GM18858 (cell line): ENCODE measurements at regions not wholly inside any gene's neighbourhood (a gene's known extent, or its start where the extent isn't known, plus 50 kb on each side); places are given as distances from the start of the nearest gene placed in this dataset.
"Not testable (repeated sequence)": the region's sequence is repeated elsewhere in the genome, so short reads cannot be mapped to it uniquely, and the experiment has no call there.

Source experiments
- ATAC-seq: cut with Tn5 transposase; IDR thresholded peaks from one replicate; pipeline ENCODE4 v1.9.1; 2021; ENCODE audit not compliant: unreplicated experiment

GRCh38 chr6:81875782-81876293 is 123.4 kb upstream of the TENT5A start:
- ATAC-seq: no peak

GRCh38 chr6:81869749-81870508 is 117.4 kb upstream of the TENT5A start:
- not testable (repeated sequence) for ATAC-seq

- ATAC-seq: no peak
Observed at GRCh38 chr6:81865712-81866111, 113.2 kb upstream of the TENT5A start.

- no peak for ATAC-seq
Observed at GRCh38 chr6:81864124-81864523, 111.6 kb upstream of the TENT5A start.

- no peak for ATAC-seq
Observed at GRCh38 chr6:81863123-81863522, 110.6 kb upstream of the TENT5A start.

GRCh38 chr6:81861281-81861680 is 108.8 kb upstream of the TENT5A start:
- no peak for ATAC-seq

- ATAC-seq: no peak
Observed at GRCh38 chr6:81859884-81860283, 107.4 kb upstream of the TENT5A start.

- no peak for ATAC-seq
Observed at GRCh38 chr6:81857812-81858211, 105.3 kb upstream of the TENT5A start.

GRCh38 chr6:81856872-81857271 is 104.4 kb upstream of the TENT5A start:
- no peak for ATAC-seq

- no peak for ATAC-seq
Observed at GRCh38 chr6:81854474-81854873, 102.0 kb upstream of the TENT5A start.

GRCh38 chr6:81853975-81854374 is 101.5 kb upstream of the TENT5A start:
- no peak for ATAC-seq

GRCh38 chr6:81849248-81849647 is 96.8 kb upstream of the TENT5A start:
- ATAC-seq: no peak

GRCh38 chr6:81847866-81848265 is 95.4 kb upstream of the TENT5A start:
- ATAC-seq: no peak

- ATAC-seq: no peak
Observed at GRCh38 chr6:81844686-81845085, 92.2 kb upstream of the TENT5A start.

GRCh38 chr6:81843302-81843701 is 90.8 kb upstream of the TENT5A start:
- no peak for ATAC-seq

- ATAC-seq: no peak
Observed at GRCh38 chr6:81842254-81842653, 89.8 kb upstream of the TENT5A start.

- ATAC-seq: no peak
Observed at GRCh38 chr6:81838724-81839426, 86.4 kb upstream of the TENT5A start.

GRCh38 chr6:81838031-81838430 is 85.5 kb upstream of the TENT5A start:
- ATAC-seq: no peak

GRCh38 chr6:81834141-81834681 is 81.7 kb upstream of the TENT5A start:
- no peak for ATAC-seq

- ATAC-seq: no peak
Observed at GRCh38 chr6:81832304-81832703, 79.8 kb upstream of the TENT5A start.

GRCh38 chr6:81831274-81831673 is 78.8 kb upstream of the TENT5A start:
- ATAC-seq: no peak

GRCh38 chr6:81826784-81827183 is 74.3 kb upstream of the TENT5A start:
- no peak for ATAC-seq
